Sigmoid colon (tissue), 6 donors: ENCODE measurements at regions not wholly inside any gene's neighbourhood (a gene's known extent, or its start where the extent isn't known, plus 50 kb on each side); places are given as distances from the start of the nearest gene placed in this dataset.
"Not testable (repeated sequence)": the region's sequence is repeated elsewhere in the genome, so short reads cannot be mapped to it uniquely, and the experiment has no call there.

Experiments
- DNase-seq: peaks from one replicate; pipeline ENCODE4 v3.0.0-alpha.2; 2019
- H3K27ac ChIP-seq, 4 donors: fragments of 200-600 bp; sonication (generic); one replicate each; pipeline ENCODE4 v1.5.1; 2016 to 2019; ENCODE audit warnings: mild to moderate bottlenecking in 1 of 4
- H3K27me3 ChIP-seq, 3 donors: fragments of 200-600 bp; sonication (generic); one replicate each; pipeline ENCODE4 v1.5.1; 2019; ENCODE audit warnings: mild to moderate bottlenecking in 1 of 3
- H3K36me3 ChIP-seq, 4 donors: fragments of 200-600 bp; sonication (generic); one replicate each; pipeline ENCODE4 v1.5.1; 2016 to 2019
- H3K4me1 ChIP-seq, 4 donors: fragments of 200-600 bp; sonication (generic); one replicate each; pipeline ENCODE4 v1.5.1; 2017 to 2019
- H3K4me3 ChIP-seq, 4 donors: fragments of 200-600 bp; sonication (generic); one replicate each; pipeline ENCODE4 v1.5.1; 2017 to 2019; ENCODE audit warnings: mild to moderate bottlenecking in 2 of 4, moderate library complexity in 1 of 4
- H3K9me3 ChIP-seq, 4 donors: fragments of 200-600 bp in 3 of 4; sonication (generic) in 3 of 4; one replicate each; pipeline versions ENCODE4 v1.5.1 to v1.6.1; 2013 to 2019
- CTCF ChIP-seq, 4 experiments: fragments of 450-650 bp in 3 of 4; fragments of 200-600 bp in 1 of 4; IDR thresholded peaks; one replicate each; pipeline ENCODE4 v1.5.1; 2016 to 2019; ENCODE audit warnings: antibody characterized with exemption in 4 of 4, mild to moderate bottlenecking in 3 of 4, moderate library complexity in 2 of 4
- EP300 ChIP-seq, 4 donors: sonication (generic); formaldehyde crosslinking; IDR thresholded peaks; one replicate each; pipeline ENCODE4 v1.6.1; 2017; ENCODE audit warnings: antibody characterized with exemption in 4 of 4
- POLR2A ChIP-seq, 2 donors: fragments of 450-650 bp; IDR thresholded peaks; one replicate each; pipeline ENCODE4 v1.6.1; 2016; ENCODE audit warnings: antibody characterized with exemption in 2 of 2, mild to moderate bottlenecking in 2 of 2, moderate library complexity in 2 of 2
- POLR2AphosphoS5 ChIP-seq, 4 donors: sonication (generic); formaldehyde crosslinking; IDR thresholded peaks; one replicate each; pipeline ENCODE4 v1.6.1; 2017; ENCODE audit warnings: antibody characterized with exemption in 4 of 4
- WGBS, 2 donors: extraction: QIAGEN DNeasy Blood & Tissue Kit; methylation state at CpG; one replicate each; pipeline ENCODE4 v1.1.7; 2013; 5-methylcytosine and 5-hydroxymethylcytosine counted together
- intact Hi-C: fragments of 100-400 bp; cut with DNase I; formaldehyde crosslinking; loops from one replicate; pipeline ENCODE4 v1.15.1; 2023
- donor health status: healthy with polysubstance abuse.
- donor health status: healthy.

- intact Hi-C loops = no loop called here
- Histone ChIP-seq H3K4me3 (no peak overlapping the region), H3K27me3 (no peaks in the 10 kb centered on the region), H3K9me3 (no peaks in the 10 kb centered on the region), H3K36me3 (no peaks in the 10 kb centered on the region), H3K27ac (no peak overlapping the region), H3K4me1 (no peaks in the 10 kb centered on the region)
- no peak for DNase-seq
- TF ChIP-seq POLR2A (IDR thresholded peaks at IDR 0.05) (no peak), POLR2AphosphoS5 (IDR thresholded peaks at IDR 0.05) (no peak), CTCF (IDR thresholded peaks at IDR 0.05) (no peak), EP300 (IDR thresholded peaks at IDR 0.05) (no peak)
- 59 to 71% methylated on average over 2 of the region's 2 CpGs for WGBS, 2 donors
Measured at GRCh38 chr4:181802207-181802606, 441.0 kb upstream of the TENM3 start.

- DNase-seq = no peak
- intact Hi-C loops = no loop called here
- no peaks in the 10 kb centered on the region for H3K4me1 ChIP-seq
- H3K9me3 ChIP-seq = no peaks in the 10 kb centered on the region
- H3K36me3 ChIP-seq = no peaks in the 10 kb centered on the region
- no peak overlapping the region for H3K4me3 ChIP-seq
- no peaks in the 10 kb centered on the region for H3K27me3 ChIP-seq
- TF ChIP-seq POLR2AphosphoS5 (IDR thresholded peaks at IDR 0.05) (no peak), EP300 (IDR thresholded peaks at IDR 0.05) (no peak), POLR2A (IDR thresholded peaks at IDR 0.05) (no peak), CTCF (IDR thresholded peaks at IDR 0.05) (no peak)
- no peak overlapping the region for H3K27ac ChIP-seq
Measured at GRCh38 chr4:181807771-181808170, 435.4 kb upstream of the TENM3 start.

GRCh38 chr4:181810711-181811110 lies 432.5 kb upstream of the TENM3 start:
- WGBS, 2 donors = 76 to 78% methylated on average over 5 of the region's 5 CpGs
- no peak overlapping the region for H3K4me3 ChIP-seq
- no peaks in the 10 kb centered on the region for H3K27me3 ChIP-seq
- H3K4me1 ChIP-seq = no peaks in the 10 kb centered on the region
- TF ChIP-seq POLR2AphosphoS5 (IDR thresholded peaks at IDR 0.05) = no peak
- TF ChIP-seq POLR2A (IDR thresholded peaks at IDR 0.05) = no peak
- TF ChIP-seq EP300 (IDR thresholded peaks at IDR 0.05) = no peak
- TF ChIP-seq CTCF (IDR thresholded peaks at IDR 0.05) = no peak
- intact Hi-C loops = no loop called here
- no peaks in the 10 kb centered on the region for H3K36me3 ChIP-seq
- H3K27ac ChIP-seq = no peak overlapping the region
- no peaks in the 10 kb centered on the region for H3K9me3 ChIP-seq
- DNase-seq = no peak

GRCh38 chr4:181811550-181811949 lies 431.7 kb upstream of the TENM3 start:
- intact Hi-C loops, H3K4me1 ChIP-seq, H3K36me3 ChIP-seq, H3K27me3 ChIP-seq, H3K27ac ChIP-seq, DNase-seq, H3K9me3 ChIP-seq, H3K4me3 ChIP-seq: not testable (repeated sequence)
- WGBS, 2 donors = 87 to 88% methylated on average over 5 of the region's 5 CpGs

- TF ChIP-seq EP300 (IDR thresholded peaks at IDR 0.05) = no peak
- TF ChIP-seq POLR2AphosphoS5 (IDR thresholded peaks at IDR 0.05) = no peak
- TF ChIP-seq POLR2A (IDR thresholded peaks at IDR 0.05) = no peak
- TF ChIP-seq CTCF (IDR thresholded peaks at IDR 0.05) = no peak
- Histone ChIP-seq H3K4me1 (no peaks in the 10 kb centered on the region), H3K4me3 (no peak overlapping the region), H3K36me3 (no peaks in the 10 kb centered on the region), H3K9me3 (no peaks in the 10 kb centered on the region), H3K27me3 (no peaks in the 10 kb centered on the region), H3K27ac (no peak overlapping the region)
- no peak for DNase-seq
- 51 to 85% methylated on average over 2 of the region's 2 CpGs for WGBS, 2 donors
- intact Hi-C loops = no loop called here
Measured at GRCh38 chr4:181819946-181820345, 423.3 kb upstream of the TENM3 start.
